HepG2 (cell line): ENCODE measurements at regions not wholly inside any gene's neighbourhood (a gene's known extent, or its start where the extent isn't known, plus 50 kb on each side); places are given as distances from the start of the nearest gene placed in this dataset.
"Not testable (repeated sequence)": the region's sequence is repeated elsewhere in the genome, so short reads cannot be mapped to it uniquely, and the experiment has no call there.

Source experiments
- ATF2 ChIP-seq: sonication (generic); formaldehyde crosslinking; IDR thresholded peaks from 2 replicates; pipeline ENCODE4 v1.4.0; 2020; ENCODE audit warnings: missing genetic modification reagents
- CEBPB ChIP-seq: IDR thresholded peaks from 2 replicates; pipeline ENCODE4 v1.6.1; 2011; ENCODE audit warnings: low read depth, low read length, improper control_type of control experiment, borderline replicate concordance
- DPF2 ChIP-seq: sonication (generic); formaldehyde crosslinking; IDR thresholded peaks from 2 replicates; pipeline ENCODE4 v1.4.0; 2020; ENCODE audit warnings: mild to moderate bottlenecking, low read depth, missing genetic modification reagents, borderline replicate concordance
- ELF3 ChIP-seq: IDR thresholded peaks from 2 replicates; pipeline ENCODE4 v1.6.1; 2016; ENCODE audit warnings: missing genetic modification reagents, missing compliant biosample characterization
- FOXA3 ChIP-seq: IDR thresholded peaks from 2 replicates; pipeline ENCODE4 v1.6.1; 2016; ENCODE audit warnings: missing genetic modification reagents, missing compliant biosample characterization
- FOXK1 ChIP-seq: sonication (generic); formaldehyde crosslinking; IDR thresholded peaks from 2 replicates; pipeline ENCODE4 v1.4.0; 2020; ENCODE audit warnings: low read depth, missing genetic modification reagents, borderline replicate concordance
- FOXP1 ChIP-seq, 2 experiments: fragments of 450-650 bp in 1 of 2; IDR thresholded peaks; 2 replicates each; pipeline ENCODE4 v1.6.1; 2017 to 2018; ENCODE audit warnings: antibody characterized with exemption in 1 of 2
- HDAC1 ChIP-seq: sonication (generic); formaldehyde crosslinking; IDR thresholded peaks from 2 replicates; pipeline ENCODE4 v1.5.1; 2020; ENCODE audit warnings: mild to moderate bottlenecking, missing genetic modification reagents
- IRF2 ChIP-seq: IDR thresholded peaks from 2 replicates; pipeline ENCODE4 v1.6.1; 2018; ENCODE audit warnings: missing genetic modification reagents, missing compliant biosample characterization
- JUN ChIP-seq: sonication (generic); formaldehyde crosslinking; IDR thresholded peaks from 2 replicates; pipeline ENCODE4 v1.4.0; 2020; ENCODE audit warnings: mild to moderate bottlenecking, missing genetic modification reagents
- JUND ChIP-seq: sonication (generic); formaldehyde crosslinking; IDR thresholded peaks from 2 replicates; pipeline ENCODE4 v1.8.0; 2022; ENCODE audit warnings: mild to moderate bottlenecking, missing genetic modification reagents
- KDM6A ChIP-seq: IDR thresholded peaks from 2 replicates; pipeline ENCODE4 v1.6.1; 2016; ENCODE audit warnings: low read depth
- KLF16 ChIP-seq, 2 experiments: sonication (generic) in 1 of 2; formaldehyde crosslinking in 1 of 2; IDR thresholded peaks; 2 replicates each; pipeline versions ENCODE4 v1.6.1 to v1.8.0; 2016 to 2023; ENCODE audit warnings: missing genetic modification reagents in 2 of 2, missing compliant biosample characterization in 1 of 2
- MED1 ChIP-seq: sonication (generic); formaldehyde crosslinking; IDR thresholded peaks from 2 replicates; pipeline ENCODE4 v1.4.0; 2020; ENCODE audit warnings: missing genetic modification reagents
- MLX ChIP-seq: IDR thresholded peaks from 2 replicates; pipeline ENCODE4 v1.6.1; 2016
- NCOR1 ChIP-seq: fragments of 200-600 bp; sonication (generic); IDR thresholded peaks from 2 replicates; pipeline ENCODE4 v1.7.0; 2017; ENCODE audit warnings: antibody characterized with exemption, low read length, borderline replicate concordance
- RARA ChIP-seq: IDR thresholded peaks from 2 replicates; pipeline ENCODE4 v1.6.1; 2016; ENCODE audit warnings: missing genetic modification reagents, missing compliant biosample characterization
- RXRA ChIP-seq: sonication (generic); formaldehyde crosslinking; IDR thresholded peaks from 2 replicates; pipeline ENCODE4 v1.5.1; 2020; ENCODE audit warnings: missing genetic modification reagents
- RXRB ChIP-seq: IDR thresholded peaks from 2 replicates; pipeline ENCODE4 v1.6.1; 2016; ENCODE audit warnings: borderline replicate concordance, missing genetic modification reagents, missing compliant biosample characterization
- SAP130 ChIP-seq: IDR thresholded peaks from 2 replicates; pipeline ENCODE4 v1.6.1; 2016; ENCODE audit warnings: low read depth
- SOX13 ChIP-seq, 3 experiments: fragments of 450-650 bp in 1 of 3; sonication (generic) in 1 of 3; formaldehyde crosslinking in 1 of 3; IDR thresholded peaks in 2 of 3; conservative IDR thresholded peaks in 1 of 3; 2 replicates each; pipeline versions ENCODE4 v1.5.0 to v1.6.1; 2016 to 2020; ENCODE audit warnings: antibody characterized with exemption in 1 of 3, mild to moderate bottlenecking in 1 of 3, missing compliant biosample characterization in 1 of 3, missing genetic modification reagents in 1 of 3, moderate library complexity in 1 of 3
- SPEN ChIP-seq: sonication (generic); formaldehyde crosslinking; IDR thresholded peaks from 2 replicates; pipeline ENCODE4 v1.5.1; 2020; ENCODE audit warnings: low read depth, mild to moderate bottlenecking, missing genetic modification reagents
- TEAD3 ChIP-seq: optimal IDR thresholded peaks from 2 replicates; pipeline ENCODE3; 2016; ENCODE audit warnings: borderline replicate concordance
- ZMYM3 ChIP-seq: sonication (generic); formaldehyde crosslinking; IDR thresholded peaks from 2 replicates; pipeline ENCODE4 v1.5.1; 2020; ENCODE audit warnings: mild to moderate bottlenecking, missing genetic modification reagents
- ZMYM4 ChIP-seq: sonication (generic); formaldehyde crosslinking; IDR thresholded peaks from 2 replicates; pipeline ENCODE4 v1.8.1; 2023; ENCODE audit warnings: mild to moderate bottlenecking, missing genetic modification reagents
- ZNF501 ChIP-seq: sonication (generic); formaldehyde crosslinking; IDR thresholded peaks from 2 replicates; pipeline ENCODE4 v1.5.1; 2020; ENCODE audit warnings: mild to moderate bottlenecking, moderate library complexity, missing genetic modification reagents
- ZNF7 ChIP-seq: IDR thresholded peaks from 2 replicates; pipeline ENCODE4 v1.6.1; 2016; ENCODE audit warnings: missing biosample characterization, missing genetic modification reagents
- ZNF792 ChIP-seq: IDR thresholded peaks from 2 replicates; pipeline ENCODE4 v1.6.1; 2016
- TF ChIP-seq, protein P1 (sequence below): IDR thresholded peaks from 2 replicates; pipeline ENCODE4 v1.6.1; 2016; ENCODE audit warnings: low read depth, borderline replicate concordance
- TF ChIP-seq, protein P2 (sequence below), 2 experiments: fragments of 450-650 bp in 1 of 2; sonication (generic) in 1 of 2; formaldehyde crosslinking; IDR thresholded peaks; 2 replicates each; pipeline versions ENCODE4 v1.5.0 to v1.8.0; 2020 to 2022; ENCODE audit warnings: mild to moderate bottlenecking in 1 of 2, missing genetic modification reagents in 1 of 2

DNA sequence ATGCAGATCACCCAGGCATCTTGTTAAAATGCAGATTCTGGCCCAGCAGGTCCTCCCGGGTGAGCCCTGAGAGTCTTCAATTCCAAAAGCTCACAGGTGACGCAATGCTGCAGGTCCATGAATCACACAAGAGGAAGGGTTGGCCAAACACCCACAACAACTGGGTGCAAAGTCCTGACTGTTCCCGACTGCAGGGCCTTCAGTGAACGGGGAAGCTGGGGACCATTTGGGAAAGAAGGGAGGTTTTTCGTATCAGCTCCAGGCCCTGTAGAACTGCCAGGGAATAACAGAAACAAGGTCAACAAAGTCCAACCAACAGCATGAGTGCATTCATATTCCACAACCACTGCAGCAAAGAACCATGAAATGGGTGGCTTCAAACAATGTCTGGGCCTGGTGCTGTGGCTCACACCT, 106.1 kb upstream of the ROPN1B start (continued):
- TF ChIP-seq RARA (CRISPR knock-in tag) (peak; percentile 43), ZMYM4 (CRISPR knock-in tag) (peak; percentile 46; the same call in 1 of the 2 replicates), JUN (CRISPR knock-in tag) (peak; percentile 48; the same call in 1 of the 2 replicates), SPEN (0 out of 2 replicates have a peak, but pooled peaks have one; percentile 25), ZNF792 (CRISPR knock-in tag) (peak; percentile 65), ZNF7 (0 out of 2 replicates have a peak, but pooled peaks have one; percentile 31), DPF2 (CRISPR knock-in tag) (0 out of 2 replicates have a peak, but pooled peaks have one; percentile 17), FOXA3 (CRISPR knock-in tag) (peak; percentile 45), SOX13 (CRISPR knock-in tag; conservative IDR thresholded peaks at IDR 0.05 in 1 of 2, IDR thresholded peaks at IDR 0.05 in 1 of 2) (peak in 1 of 2 experiments; percentile 40; a peak in 1 of 4 replicates), RXRB (CRISPR knock-in tag) (peak; percentile 67), IRF2 (CRISPR knock-in tag) (0 out of 2 replicates have a peak, but pooled peaks have one; percentile 22), KDM6A (peak; percentile 68; the same call in 1 of the 2 replicates), MED1 (CRISPR knock-in tag) (peak; percentile 35; the same call in 1 of the 2 replicates), JUND (CRISPR knock-in tag) (peak; percentile 72), MLX (peak; percentile 34; the same call in 1 of the 2 replicates), FOXK1 (CRISPR knock-in tag) (peak; percentile 60; the same call in 1 of the 2 replicates), FOXP1 (CRISPR knock-in tag; IDR thresholded peaks at IDR 0.05) (peak; percentile 49; the same call in 1 of the 2 replicates), SAP130 (peak; percentile 59), KLF16 (CRISPR knock-in tag; IDR thresholded peaks at IDR 0.05) (peak in 1 of 2 experiments; percentile 50; a peak in 1 of 4 replicates), CEBPB (peak; percentile 87), RXRA (CRISPR knock-in tag) (0 out of 2 replicates have a peak, but pooled peaks have one; percentile 53), NCOR1 (peak; percentile 48; the same call in 1 of the 2 replicates), ELF3 (CRISPR knock-in tag) (peak; percentile 76), ATF2 (peak; percentile 80), HDAC1 (CRISPR knock-in tag) (peak; percentile 58), TEAD3 (peak; percentile 56), ZMYM3 (CRISPR knock-in tag) (peak; percentile 63; the same call in 1 of the 2 replicates), ZNF501 (CRISPR knock-in tag) (peak; percentile 38; the same call in 1 of the 2 replicates)
- TF ChIP-seq, protein P1, sequence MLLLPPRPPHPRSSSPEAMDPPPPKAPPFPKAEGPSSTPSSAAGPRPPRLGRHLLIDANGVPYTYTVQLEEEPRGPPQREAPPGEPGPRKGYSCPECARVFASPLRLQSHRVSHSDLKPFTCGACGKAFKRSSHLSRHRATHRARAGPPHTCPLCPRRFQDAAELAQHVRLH = 0 out of 2 replicates have a peak, but pooled peaks have one; percentile 56
- TF ChIP-seq SOX13, FOXP1 (IDR thresholded peaks at IDR 0.05): not testable (repeated sequence)
- TF ChIP-seq, protein P2, sequence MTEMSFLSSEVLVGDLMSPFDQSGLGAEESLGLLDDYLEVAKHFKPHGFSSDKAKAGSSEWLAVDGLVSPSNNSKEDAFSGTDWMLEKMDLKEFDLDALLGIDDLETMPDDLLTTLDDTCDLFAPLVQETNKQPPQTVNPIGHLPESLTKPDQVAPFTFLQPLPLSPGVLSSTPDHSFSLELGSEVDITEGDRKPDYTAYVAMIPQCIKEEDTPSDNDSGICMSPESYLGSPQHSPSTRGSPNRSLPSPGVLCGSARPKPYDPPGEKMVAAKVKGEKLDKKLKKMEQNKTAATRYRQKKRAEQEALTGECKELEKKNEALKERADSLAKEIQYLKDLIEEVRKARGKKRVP (CRISPR knock-in tag; IDR thresholded peaks at IDR 0.05) = peak in 1 of 2 experiments; percentile 92; a peak in 2 of 4 replicates
